ENCODE measurements at regions not wholly inside any gene's neighbourhood (a gene's known extent, or its start where the extent isn't known, plus 50 kb on each side); places are given as distances from the start of the nearest gene placed in this dataset.

DNA sequence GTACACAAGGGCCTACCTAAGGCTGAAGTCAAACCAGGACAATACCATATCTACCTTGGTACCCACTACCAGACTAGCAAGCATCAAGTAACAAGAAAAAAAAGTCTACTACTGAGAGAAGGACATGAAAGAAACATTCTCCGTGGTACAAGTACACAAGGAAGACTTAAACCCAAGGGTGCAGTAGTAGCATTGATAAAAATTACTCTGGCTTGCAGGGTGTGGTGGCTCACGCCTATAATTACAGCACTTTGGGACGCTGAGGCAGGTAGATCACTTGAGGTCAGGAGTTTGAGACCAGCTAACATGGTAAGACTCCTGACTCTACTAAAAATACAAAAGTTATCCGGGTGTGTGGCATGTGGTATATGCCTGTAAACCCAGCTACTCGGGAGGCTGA is 386.5 kb upstream of the PMFBP1 start:
- TF ChIP-seq EZH2 (IDR thresholded peaks at IDR 0.05; ENCODE audit: borderline replicate concordance, insufficient read depth, low read length, poor library complexity, severe bottlenecking) (no peak), RAD21 (conservative IDR thresholded peaks at IDR 0.05) (no peak), SMC3 (conservative IDR thresholded peaks at IDR 0.05; ENCODE audit: poor library complexity) (no peak), MXI1 (conservative IDR thresholded peaks at IDR 0.05; ENCODE audit: poor library complexity, severe bottlenecking) (no peak), EP300 (conservative IDR thresholded peaks at IDR 0.05; ENCODE audit: poor library complexity, severe bottlenecking) (no peak), POLR2AphosphoS5 (IDR thresholded peaks at IDR 0.05) (no peak)
- TF ChIP-seq, protein P1, sequence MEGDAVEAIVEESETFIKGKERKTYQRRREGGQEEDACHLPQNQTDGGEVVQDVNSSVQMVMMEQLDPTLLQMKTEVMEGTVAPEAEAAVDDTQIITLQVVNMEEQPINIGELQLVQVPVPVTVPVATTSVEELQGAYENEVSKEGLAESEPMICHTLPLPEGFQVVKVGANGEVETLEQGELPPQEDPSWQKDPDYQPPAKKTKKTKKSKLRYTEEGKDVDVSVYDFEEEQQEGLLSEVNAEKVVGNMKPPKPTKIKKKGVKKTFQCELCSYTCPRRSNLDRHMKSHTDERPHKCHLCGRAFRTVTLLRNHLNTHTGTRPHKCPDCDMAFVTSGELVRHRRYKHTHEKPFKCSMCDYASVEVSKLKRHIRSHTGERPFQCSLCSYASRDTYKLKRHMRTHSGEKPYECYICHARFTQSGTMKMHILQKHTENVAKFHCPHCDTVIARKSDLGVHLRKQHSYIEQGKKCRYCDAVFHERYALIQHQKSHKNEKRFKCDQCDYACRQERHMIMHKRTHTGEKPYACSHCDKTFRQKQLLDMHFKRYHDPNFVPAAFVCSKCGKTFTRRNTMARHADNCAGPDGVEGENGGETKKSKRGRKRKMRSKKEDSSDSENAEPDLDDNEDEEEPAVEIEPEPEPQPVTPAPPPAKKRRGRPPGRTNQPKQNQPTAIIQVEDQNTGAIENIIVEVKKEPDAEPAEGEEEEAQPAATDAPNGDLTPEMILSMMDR (IDR thresholded peaks at IDR 0.05; ENCODE audit: poor library complexity, severe bottlenecking): no peak
- TF ChIP-seq, protein P2, sequence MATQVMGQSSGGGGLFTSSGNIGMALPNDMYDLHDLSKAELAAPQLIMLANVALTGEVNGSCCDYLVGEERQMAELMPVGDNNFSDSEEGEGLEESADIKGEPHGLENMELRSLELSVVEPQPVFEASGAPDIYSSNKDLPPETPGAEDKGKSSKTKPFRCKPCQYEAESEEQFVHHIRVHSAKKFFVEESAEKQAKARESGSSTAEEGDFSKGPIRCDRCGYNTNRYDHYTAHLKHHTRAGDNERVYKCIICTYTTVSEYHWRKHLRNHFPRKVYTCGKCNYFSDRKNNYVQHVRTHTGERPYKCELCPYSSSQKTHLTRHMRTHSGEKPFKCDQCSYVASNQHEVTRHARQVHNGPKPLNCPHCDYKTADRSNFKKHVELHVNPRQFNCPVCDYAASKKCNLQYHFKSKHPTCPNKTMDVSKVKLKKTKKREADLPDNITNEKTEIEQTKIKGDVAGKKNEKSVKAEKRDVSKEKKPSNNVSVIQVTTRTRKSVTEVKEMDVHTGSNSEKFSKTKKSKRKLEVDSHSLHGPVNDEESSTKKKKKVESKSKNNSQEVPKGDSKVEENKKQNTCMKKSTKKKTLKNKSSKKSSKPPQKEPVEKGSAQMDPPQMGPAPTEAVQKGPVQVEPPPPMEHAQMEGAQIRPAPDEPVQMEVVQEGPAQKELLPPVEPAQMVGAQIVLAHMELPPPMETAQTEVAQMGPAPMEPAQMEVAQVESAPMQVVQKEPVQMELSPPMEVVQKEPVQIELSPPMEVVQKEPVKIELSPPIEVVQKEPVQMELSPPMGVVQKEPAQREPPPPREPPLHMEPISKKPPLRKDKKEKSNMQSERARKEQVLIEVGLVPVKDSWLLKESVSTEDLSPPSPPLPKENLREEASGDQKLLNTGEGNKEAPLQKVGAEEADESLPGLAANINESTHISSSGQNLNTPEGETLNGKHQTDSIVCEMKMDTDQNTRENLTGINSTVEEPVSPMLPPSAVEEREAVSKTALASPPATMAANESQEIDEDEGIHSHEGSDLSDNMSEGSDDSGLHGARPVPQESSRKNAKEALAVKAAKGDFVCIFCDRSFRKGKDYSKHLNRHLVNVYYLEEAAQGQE (IDR thresholded peaks at IDR 0.05; ENCODE audit: borderline replicate concordance): no peak
- H3K9me2 ChIP-seq (ENCODE audit: insufficient read depth, low read length): no peaks in the 10 kb centered on the region
- H3K9me3 ChIP-seq (ENCODE audit: low read length): no peaks in the 10 kb centered on the region
- H3F3A ChIP-seq (ENCODE audit: insufficient read depth, low read length, poor library complexity, severe bottlenecking): no peaks in the 10 kb centered on the region
- no peak overlapping the region for H3K4me2 ChIP-seq (ENCODE audit: low read length)
- no peak overlapping the region for H2AFZ ChIP-seq (ENCODE audit: low read depth, low read length)
- no peaks in the 10 kb centered on the region for H4K20me1 ChIP-seq (ENCODE audit: insufficient read depth)
- no peaks in the 10 kb centered on the region for H3K27me3 ChIP-seq (ENCODE audit: insufficient read depth, low read depth, low read length)
- no peaks in the 10 kb centered on the region for H3K36me3 ChIP-seq (ENCODE audit: insufficient read depth, low read length)
- no peaks in the 10 kb centered on the region for H3K79me2 ChIP-seq (replicated peaks; ENCODE audit: insufficient read depth, low read length)
- no peak overlapping the region for H3K4me3 ChIP-seq (ENCODE audit: low read length)
- H3K9ac ChIP-seq (ENCODE audit: low read length): no peak overlapping the region
- no peak overlapping the region for H3K27ac ChIP-seq (ENCODE audit: low read length)

DNA sequence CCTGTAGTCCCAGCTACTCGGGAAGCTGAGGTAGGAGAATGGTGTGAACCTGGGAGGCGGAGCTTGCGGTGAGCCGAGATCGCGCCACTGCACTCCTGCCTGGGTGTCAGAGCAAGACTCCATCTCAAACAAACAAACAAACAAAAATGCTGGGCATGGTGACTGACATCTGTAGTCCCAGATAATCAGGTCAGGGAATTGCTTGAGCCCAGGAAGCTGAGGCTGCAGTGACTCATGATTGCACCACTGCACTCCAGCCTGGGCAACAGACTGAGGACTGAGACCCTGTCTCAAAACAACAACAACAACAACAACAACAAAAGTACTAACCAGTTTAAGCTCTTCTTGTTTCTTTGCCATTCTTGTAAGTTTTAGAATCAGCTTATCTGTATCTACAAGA is 383.0 kb upstream of the PMFBP1 start:
- H3K4me2 ChIP-seq (ENCODE audit: low read length): no peak overlapping the region
- TF ChIP-seq, protein P2 (IDR thresholded peaks at IDR 0.05; ENCODE audit: borderline replicate concordance): no peak
- TF ChIP-seq RAD21 (conservative IDR thresholded peaks at IDR 0.05): no peak
- H3K27ac ChIP-seq (ENCODE audit: low read length): no peak overlapping the region
- no peaks in the 10 kb centered on the region for H3K9me2 ChIP-seq (ENCODE audit: insufficient read depth, low read length)
- peaks cover 3% of the 10 kb centered on the region for H3K9me3 ChIP-seq (ENCODE audit: low read length)
- no peaks in the 10 kb centered on the region for H3K79me2 ChIP-seq (replicated peaks; ENCODE audit: insufficient read depth, low read length)
- no peaks in the 10 kb centered on the region for H3F3A ChIP-seq (ENCODE audit: insufficient read depth, low read length, poor library complexity, severe bottlenecking)
- no peak overlapping the region for H3K4me3 ChIP-seq (ENCODE audit: low read length)
- no peak overlapping the region for H2AFZ ChIP-seq (ENCODE audit: low read depth, low read length)
- H4K20me1 ChIP-seq (ENCODE audit: insufficient read depth): no peaks in the 10 kb centered on the region
- no peaks in the 10 kb centered on the region for H3K36me3 ChIP-seq (ENCODE audit: insufficient read depth, low read length)
- H3K9ac ChIP-seq (ENCODE audit: low read length): no peak overlapping the region
- H3K27me3 ChIP-seq (ENCODE audit: insufficient read depth, low read depth, low read length): no peaks in the 10 kb centered on the region
